H1 (cell line): ENCODE measurements at regions not wholly inside any gene's neighbourhood (a gene's known extent, or its start where the extent isn't known, plus 50 kb on each side); places are given as distances from the start of the nearest gene placed in this dataset.

Experiments
- CTCF ChIA-PET: fragments of 300-600 bp; sonication (Branson Sonifier 250); formaldehyde crosslinking; loops from one replicate; lab custom pipeline; 2021; ENCODE audit not compliant: partially characterized antibody; lab: Charles Lee
- POLR2A ChIA-PET: fragments of 300-600 bp; sonication (Branson Sonifier 250); formaldehyde crosslinking; loops from one replicate; lab custom pipeline; 2021; ENCODE audit warnings: inconsistent platforms; ENCODE audit not compliant: partially characterized antibody; lab: Charles Lee
- DNase-seq, 2 experiments: peaks; one replicate each; pipeline versions ENCODE4 v3.0.0 to v3.0.0-alpha.2; 2010 to 2022; ENCODE audit warnings: low spot score in 2 of 2, low read depth in 1 of 2, mixed read lengths in 1 of 2
- FAIRE-seq: peaks from 2 replicates; lab custom pipeline; 2011; peaks lifted over from hg19 to GRCh38; lab: Jason Lieb, UNC
- H2AFZ ChIP-seq: 2 replicates; pipeline ENCODE4 v1.8.1; 2012; ENCODE audit warnings: low read length, inconsistent platforms
- H2AK5ac ChIP-seq: 2 replicates; pipeline ENCODE4 v1.6.1; 2013; ENCODE audit warnings: low read depth, low read length
- H2BK120ac ChIP-seq: replicated peaks from 2 replicates; pipeline ENCODE3; 2013; ENCODE audit warnings: low read depth, low read length, inconsistent platforms
- H2BK12ac ChIP-seq: 2 replicates; pipeline ENCODE4 v1.6.1; 2013; ENCODE audit warnings: low read depth, low read length
- H2BK15ac ChIP-seq: 2 replicates; pipeline ENCODE4 v1.6.1; 2013; ENCODE audit warnings: low read length
- H2BK20ac ChIP-seq: 2 replicates; pipeline ENCODE4 v1.6.1; 2013; ENCODE audit warnings: low read length
- H2BK5ac ChIP-seq: 2 replicates; pipeline ENCODE4 v1.6.1; 2013; ENCODE audit warnings: low read depth, low read length
- H3K14ac ChIP-seq: 2 replicates; pipeline ENCODE4 v1.6.1; 2013; ENCODE audit warnings: inconsistent platforms; ENCODE audit not compliant: insufficient read length
- H3K18ac ChIP-seq: 2 replicates; pipeline ENCODE4 v1.6.1; 2013; ENCODE audit warnings: low read length; ENCODE audit errors: extremely low read depth
- H3K23ac ChIP-seq: 2 replicates; pipeline ENCODE4 v1.6.1; 2013; ENCODE audit warnings: inconsistent platforms; ENCODE audit not compliant: insufficient read length
- H3K23me2 ChIP-seq: 2 replicates; pipeline ENCODE4 v1.6.1; 2013; ENCODE audit warnings: low read depth, low read length
- H3K27ac ChIP-seq: 2 replicates; pipeline ENCODE4 v1.6.1; 2011; ENCODE audit warnings: low read depth, low read length, inconsistent platforms
- H3K27me3 ChIP-seq, 4 experiments: replicated peaks in 1 of 4; 1 replicate in 1 of 4; 2 replicates in 3 of 4; pipeline versions ENCODE4 v1.6.1 to v1.8.1; 2011 to 2013; ENCODE audit warnings: low read length in 3 of 4, mild to moderate bottlenecking in 3 of 4, inconsistent platforms in 2 of 4, mixed read lengths in 2 of 4, moderate library complexity in 1 of 4; ENCODE audit not compliant: control insufficient read depth in 3 of 4, insufficient read depth in 3 of 4; ENCODE audit errors: extremely low read depth in 1 of 4
- H3K36me3 ChIP-seq, 4 experiments: 2 replicates each; pipeline versions ENCODE4 v1.6.1 to v1.8.1; 2011 to 2013; ENCODE audit warnings: mild to moderate bottlenecking in 4 of 4, low read length in 3 of 4, moderate library complexity in 2 of 4, control low read depth in 1 of 4, inconsistent platforms in 1 of 4; ENCODE audit not compliant: insufficient read depth in 4 of 4, control insufficient read depth in 2 of 4
- H3K4ac ChIP-seq: replicated peaks from 2 replicates; pipeline ENCODE3; 2013; ENCODE audit warnings: low read length, low read depth, mixed read lengths, inconsistent platforms; ENCODE audit not compliant: insufficient read length
- H3K4me1 ChIP-seq, 4 experiments: replicated peaks in 1 of 4; 1 replicate in 1 of 4; 2 replicates in 3 of 4; pipeline versions ENCODE4 v1.6.1 to v1.8.1; 2011 to 2013; ENCODE audit warnings: low read length in 3 of 4, inconsistent platforms in 2 of 4, mixed read lengths in 1 of 4; ENCODE audit not compliant: insufficient read depth in 4 of 4, control insufficient read depth in 3 of 4
- H3K4me2 ChIP-seq, 2 experiments: 2 replicates each; pipeline versions ENCODE4 v1.6.1 to v1.8.1; 2011 to 2013; ENCODE audit warnings: low read depth in 2 of 2, low read length in 2 of 2, control low read depth in 1 of 2, inconsistent platforms in 1 of 2, mild to moderate bottlenecking in 1 of 2; ENCODE audit not compliant: insufficient read depth in 1 of 2
- H3K4me3 ChIP-seq, 4 experiments: fragments of 200-600, 300-600 bp in 1 of 4; sonication (generic), shearing (Covaris generic), sonication (Bioruptor Twin) in 1 of 4; 2 replicates each; pipeline versions ENCODE4 v1.5.1 to v1.8.1; 2011 to 2016; ENCODE audit warnings: low read length in 4 of 4, low read depth in 3 of 4, control low read depth in 2 of 4, inconsistent platforms in 2 of 4, mild to moderate bottlenecking in 2 of 4, mixed read lengths in 1 of 4, moderate library complexity in 1 of 4; ENCODE audit not compliant: insufficient read depth in 2 of 4; ENCODE audit errors: extremely low read depth in 1 of 4
- H3K56ac ChIP-seq: replicated peaks from 2 replicates; pipeline ENCODE3; 2013; ENCODE audit warnings: low read depth, mild to moderate bottlenecking, mixed read lengths, low read length, inconsistent platforms; ENCODE audit not compliant: insufficient read length
- H3K79me1 ChIP-seq: 2 replicates; pipeline ENCODE4 v1.6.1; 2013; ENCODE audit warnings: low read depth, low read length, control low read depth
- H3K79me2 ChIP-seq, 2 experiments: 2 replicates each; pipeline versions ENCODE4 v1.6.1 to v1.8.1; 2012 to 2013; ENCODE audit warnings: low read length in 2 of 2, mild to moderate bottlenecking in 2 of 2, inconsistent platforms in 1 of 2; ENCODE audit not compliant: insufficient read depth in 2 of 2, control insufficient read depth in 1 of 2
- H3K9ac ChIP-seq, 4 experiments: replicated peaks in 1 of 4; 1 replicate in 1 of 4; 2 replicates in 3 of 4; pipeline versions ENCODE4 v1.6.1 to v1.8.1; 2011 to 2013; ENCODE audit warnings: low read depth in 3 of 4, low read length in 3 of 4, control low read depth in 2 of 4, mild to moderate bottlenecking in 2 of 4, moderate library complexity in 2 of 4, inconsistent platforms in 1 of 4; ENCODE audit errors: extremely low read depth in 1 of 4
- H3K9me3 ChIP-seq, 2 experiments: 2 replicates each; pipeline versions ENCODE4 v1.6.1 to v1.8.1; 2012 to 2013; ENCODE audit warnings: mild to moderate bottlenecking in 2 of 2, moderate library complexity in 2 of 2, control low read depth in 1 of 2, inconsistent platforms in 1 of 2, low read depth in 1 of 2, low read length in 1 of 2, mixed read lengths in 1 of 2; ENCODE audit not compliant: insufficient read depth in 2 of 2
- H4K20me1 ChIP-seq, 2 experiments: replicated peaks in 1 of 2; 2 replicates each; pipeline versions ENCODE3 to v1.8.1; 2011 to 2013; ENCODE audit warnings: inconsistent platforms in 2 of 2, low read length in 2 of 2, mild to moderate bottlenecking in 1 of 2; ENCODE audit not compliant: insufficient read depth in 2 of 2, control insufficient read depth in 1 of 2
- H4K5ac ChIP-seq: 2 replicates; pipeline ENCODE4 v1.6.1; 2013; ENCODE audit warnings: low read length, low read depth, mixed read lengths, inconsistent platforms; ENCODE audit not compliant: insufficient read length
- H4K8ac ChIP-seq: 2 replicates; pipeline ENCODE4 v1.8.0; 2013; ENCODE audit warnings: mild to moderate bottlenecking, moderate library complexity, low read length, inconsistent platforms; ENCODE audit not compliant: insufficient read depth; ENCODE audit errors: extremely low read depth
- H4K91ac ChIP-seq: replicated peaks from 2 replicates; pipeline ENCODE3; 2013; ENCODE audit warnings: low read length, mixed read lengths, inconsistent platforms; ENCODE audit not compliant: insufficient read length
- BCL11A ChIP-seq, 2 experiments: IDR thresholded peaks; one replicate each; pipeline ENCODE4 v1.6.1; 2011; ENCODE audit warnings: low read depth in 2 of 2, low read length in 2 of 2, mild to moderate bottlenecking in 2 of 2
- CTBP2 ChIP-seq: IDR thresholded peaks from 2 replicates; pipeline ENCODE4 v1.7.0; 2011; ENCODE audit warnings: borderline replicate concordance, mild to moderate bottlenecking, moderate library complexity, mixed read lengths, low read length; ENCODE audit not compliant: insufficient read depth, insufficient read length
- EP300 ChIP-seq, 2 experiments: IDR thresholded peaks; 1 replicate in 1 of 2; 2 replicates in 1 of 2; pipeline ENCODE4 v1.6.1; 2011 to 2012; ENCODE audit warnings: low read depth in 2 of 2, low read length in 2 of 2, mild to moderate bottlenecking in 2 of 2, borderline replicate concordance in 1 of 2, inconsistent platforms in 1 of 2, moderate library complexity in 1 of 2
- KDM5A ChIP-seq: fragments of 200-600 bp; IDR thresholded peaks from 2 replicates; pipeline ENCODE4 v1.7.1; 2012; ENCODE audit warnings: mild to moderate bottlenecking, low read length, inconsistent platforms, mixed read lengths
- MAX ChIP-seq: IDR thresholded peaks from 2 replicates; pipeline ENCODE4 v1.6.1; 2012; ENCODE audit warnings: inconsistent platforms
- NANOG ChIP-seq: IDR thresholded peaks from 2 replicates; pipeline ENCODE4 v1.6.1; 2011; ENCODE audit warnings: low read length, low read depth, mild to moderate bottlenecking, inconsistent platforms; ENCODE audit not compliant: insufficient read depth, poor library complexity, severe bottlenecking
- NRF1 ChIP-seq: IDR thresholded peaks from 2 replicates; pipeline ENCODE4 v1.6.1; 2011; ENCODE audit warnings: mild to moderate bottlenecking, low read depth, low read length, improper control_type of control experiment
- PHF8 ChIP-seq: fragments of 200-600 bp; sonication (generic); conservative IDR thresholded peaks from 2 replicates; pipeline ENCODE4 v1.7.1; 2012; ENCODE audit warnings: low read depth, mild to moderate bottlenecking, inconsistent platforms, low read length, moderate library complexity
- POU5F1 ChIP-seq: IDR thresholded peaks from 2 replicates; pipeline ENCODE4 v1.6.1; 2011; ENCODE audit warnings: low read depth, mild to moderate bottlenecking, low read length, moderate library complexity
- TCF12 ChIP-seq: IDR thresholded peaks from 2 replicates; pipeline ENCODE4 v1.6.1; 2011; ENCODE audit warnings: low read depth, mild to moderate bottlenecking, low read length
- USF2 ChIP-seq: IDR thresholded peaks from 2 replicates; pipeline ENCODE4 v1.6.1; 2011; ENCODE audit warnings: low read length, improper control_type of control experiment
- ZNF274 ChIP-seq: IDR thresholded peaks from 2 replicates; pipeline ENCODE4 v1.7.0; 2012; ENCODE audit warnings: low read length, borderline replicate concordance; ENCODE audit errors: extremely low read depth
- WGBS, 2 experiments: shearing (Covaris generic) in 1 of 2; methylation state at CpG; one replicate each; pipeline versions ENCODE4 v1.1.6 to v1.1.7; 2013 to 2015; ENCODE audit warnings: low lambda C conversion rate in 2 of 2, mixed read lengths in 2 of 2, inconsistent platforms in 1 of 2, low coverage in 1 of 2, missing lambda C conversion rate in 1 of 2; ENCODE audit not compliant: insufficient replicate concordance in 2 of 2, insufficient coverage in 1 of 2, insufficient read length in 1 of 2; ENCODE audit errors: extremely low coverage in 1 of 2, missing lambda C conversion rate in 1 of 2; 5-methylcytosine and 5-hydroxymethylcytosine counted together
- TF ChIP-seq, protein P1 (sequence below): IDR thresholded peaks from 2 replicates; pipeline ENCODE4 v1.6.1; 2012; ENCODE audit warnings: inconsistent platforms

- no peaks in the 10 kb centered on the region for H3K36me3 ChIP-seq
- no peaks in the 10 kb centered on the region for H3K4me1 ChIP-seq
- CTCF ChIA-PET: no interaction called here
- H3K9ac ChIP-seq: no peak overlapping the region
- no peaks in the 10 kb centered on the region for H3K23me2 ChIP-seq
- no peak overlapping the region for H2BK12ac ChIP-seq
- no peak overlapping the region for H3K23ac ChIP-seq
- H2BK20ac ChIP-seq: no peak overlapping the region
- H2BK5ac ChIP-seq: no peak overlapping the region
- no peaks in the 10 kb centered on the region for H3K79me2 ChIP-seq
- no peak overlapping the region for H3K56ac ChIP-seq
- no peak overlapping the region for H4K8ac ChIP-seq
- no peak overlapping the region for H3K4me2 ChIP-seq
- FAIRE-seq (no peak), DNase-seq (no peak)
- H3K27ac ChIP-seq: no peak overlapping the region
- no peak overlapping the region for H4K5ac ChIP-seq
- no peak overlapping the region for H2BK120ac ChIP-seq
- no peak overlapping the region for H3K14ac ChIP-seq
- H4K20me1 ChIP-seq: no peaks in the 10 kb centered on the region
- no peaks in the 10 kb centered on the region for H3K27me3 ChIP-seq
- POLR2A ChIA-PET: no interaction called here
- no peak overlapping the region for H4K91ac ChIP-seq
- H2AFZ ChIP-seq: no peak overlapping the region
- no peaks in the 10 kb centered on the region for H3K79me1 ChIP-seq
- no peak overlapping the region for H3K18ac ChIP-seq
- no peak overlapping the region for H3K4me3 ChIP-seq
- H3K9me3 ChIP-seq: no peaks in the 10 kb centered on the region
- H2BK15ac ChIP-seq: no peak overlapping the region
- no peak overlapping the region for H2AK5ac ChIP-seq
- WGBS, 2 experiments: 90% methylated on average over 2 of the region's 2 CpGs; no CpG with 5 or more reads in 1 of the 2 experiments
- no peak overlapping the region for H3K4ac ChIP-seq
- TF ChIP-seq POU5F1 (no peak), BCL11A (IDR thresholded peaks at IDR 0.05; ENCODE audit: low read depth in 2 of 2, low read length in 2 of 2) (no peak), KDM5A (no peak), NRF1 (no peak), PHF8 (no peak), NANOG (no peak), TCF12 (no peak), MAX (no peak), CTBP2 (no peak), USF2 (no peak), ZNF274 (no peak), EP300 (IDR thresholded peaks at IDR 0.05; ENCODE audit: borderline replicate concordance in 1 of 2, low read depth in 2 of 2, low read length in 2 of 2) (no peak)
- TF ChIP-seq, protein P1, sequence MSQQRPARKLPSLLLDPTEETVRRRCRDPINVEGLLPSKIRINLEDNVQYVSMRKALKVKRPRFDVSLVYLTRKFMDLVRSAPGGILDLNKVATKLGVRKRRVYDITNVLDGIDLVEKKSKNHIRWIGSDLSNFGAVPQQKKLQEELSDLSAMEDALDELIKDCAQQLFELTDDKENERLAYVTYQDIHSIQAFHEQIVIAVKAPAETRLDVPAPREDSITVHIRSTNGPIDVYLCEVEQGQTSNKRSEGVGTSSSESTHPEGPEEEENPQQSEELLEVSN: no peak
Observed at GRCh38 chr2:52222128-52222527, 1190.2 kb upstream of the NRXN1 start.
